RWPE1 (cell line): ENCODE measurements at regions not wholly inside any gene's neighbourhood (a gene's known extent, or its start where the extent isn't known, plus 50 kb on each side); places are given as distances from the start of the nearest gene placed in this dataset.
A peak's percentile ranks its signal among the peaks of the same experiment; 100 is the strongest.

Experiments used
- CTCF ChIA-PET: fragments of 350-600 bp; sonication (Branson Sonifier 250); formaldehyde crosslinking; extraction: SDS; loops from one replicate; lab custom pipeline; 2021; lab: Yijun Ruan, JAX
- POLR2A ChIA-PET: fragments of 400-600 bp; formaldehyde crosslinking; extraction: SDS; loops from one replicate; lab custom pipeline; 2020; ENCODE audit warnings: antibody characterized with exemption; ENCODE audit not compliant: low non-redundant PET; lab: Yijun Ruan, JAX
- DNase-seq: peaks from one replicate; pipeline ENCODE4 v3.0.0; 2012; ENCODE audit warnings: low spot score
- H3K27ac ChIP-seq: fragments of 450-650 bp; 2 replicates; pipeline ENCODE4 v1.5.1; 2017
- CTCF ChIP-seq: fragments of 450-650 bp; conservative IDR thresholded peaks from 2 replicates; pipeline ENCODE4 v1.5.1; 2017; ENCODE audit warnings: low read depth, mild to moderate bottlenecking

DNA sequence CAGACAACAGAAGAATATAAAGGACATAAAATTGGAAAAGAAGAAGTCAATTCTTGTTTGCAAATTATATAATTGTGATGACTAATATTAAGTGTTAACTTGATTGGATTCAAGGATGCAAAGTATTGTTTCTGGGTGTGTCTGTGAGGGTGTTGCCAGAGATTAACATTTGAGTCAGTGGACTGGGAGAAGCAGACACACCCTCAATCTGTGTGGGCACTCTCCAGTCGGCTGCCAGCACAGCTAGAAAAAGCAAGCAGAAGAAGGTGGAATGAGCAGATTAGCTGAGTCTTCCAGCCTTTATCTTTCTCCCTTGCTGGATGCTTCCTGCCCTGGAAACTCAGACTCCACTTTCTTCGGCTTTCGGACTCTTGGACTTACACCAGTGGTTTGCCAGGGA lies 51.7 kb downstream of the UBE2NL start:
- POLR2A ChIA-PET, result no interaction called here
- CTCF ChIA-PET, result no interaction called here
- no peak for TF ChIP-seq CTCF
- DNase-seq, result no peak
- H3K27ac ChIP-seq, result no peak overlapping the region

DNA sequence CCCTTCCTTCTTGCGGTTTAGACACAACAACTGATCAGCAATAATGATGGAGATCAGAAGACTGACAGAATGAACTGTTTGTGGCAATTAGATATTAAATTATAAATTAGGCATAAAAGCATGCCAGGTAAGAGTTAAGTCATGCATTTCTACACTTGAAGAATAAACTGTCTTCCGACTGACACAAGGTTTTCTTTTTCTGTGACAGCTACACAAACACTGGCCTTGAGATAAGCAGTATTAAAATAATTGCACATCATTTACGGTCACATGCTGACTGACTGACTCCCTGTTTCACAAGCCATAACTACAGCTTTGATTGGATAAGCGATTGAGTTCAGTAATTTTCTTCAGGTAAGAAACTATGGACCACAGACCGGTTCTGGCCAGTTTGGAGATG lies 56.2 kb downstream of the UBE2NL start:
- POLR2A ChIA-PET, result no interaction called here
- H3K27ac ChIP-seq, result no peak overlapping the region
- DNase-seq, result no peak
- TF ChIP-seq CTCF, result no peak
- CTCF ChIA-PET, result no interaction called here

DNA sequence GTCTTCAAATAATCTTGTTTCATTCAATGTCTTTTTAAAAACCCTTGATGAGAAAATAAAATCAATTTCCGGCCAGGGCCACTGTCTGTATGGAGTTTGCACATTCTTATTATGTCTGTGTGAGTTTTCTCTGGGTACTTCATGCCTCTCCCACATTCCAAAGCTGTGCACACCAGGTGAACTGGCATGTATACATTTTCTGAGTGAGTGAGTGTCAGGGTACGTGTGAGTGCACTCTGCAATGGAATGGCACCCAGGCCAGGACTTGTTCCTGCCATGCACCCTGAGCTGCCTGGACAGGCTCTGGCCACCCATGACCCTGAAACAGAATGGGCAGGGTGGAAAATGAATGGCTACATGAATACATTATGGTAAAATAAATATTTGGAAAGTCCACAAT lies 61.3 kb downstream of the UBE2NL start:
- no peak for TF ChIP-seq CTCF
- no peak overlapping the region for H3K27ac ChIP-seq
- POLR2A ChIA-PET, result no interaction called here
- CTCF ChIA-PET, result interaction anchor here (0.6 kb wide), 1 partner anchor 661 kb away, joined by 3 read pairs; no protein-coding TSS in a partner anchor
- no peak for DNase-seq

DNA sequence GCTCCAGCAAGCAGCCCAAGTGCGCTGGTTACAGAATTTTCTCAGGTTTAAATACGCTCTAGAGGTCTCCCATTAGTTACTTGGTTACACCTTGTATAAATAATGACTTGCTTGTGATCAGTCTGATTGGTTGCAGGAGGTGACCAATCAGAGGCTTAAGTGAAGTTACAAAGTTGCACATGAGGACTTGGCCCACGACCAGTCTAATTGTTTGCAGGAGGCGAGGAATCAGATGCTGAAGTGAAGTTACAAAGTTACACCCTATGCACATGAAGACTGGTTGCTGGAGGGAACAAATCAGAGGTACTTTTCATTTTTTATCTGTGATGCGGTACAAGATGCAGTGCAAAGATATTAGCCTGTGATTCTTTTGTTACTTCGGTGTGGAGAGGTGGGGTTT lies 80.7 kb downstream of the UBE2NL start:
- no peak overlapping the region for H3K27ac ChIP-seq
- ChIA-PET POLR2A (no interaction called here), CTCF (interaction anchor here (0.6 kb wide), 1 partner anchor 520 kb away, joined by 3 read pairs; no protein-coding TSS in a partner anchor)
- no peak for TF ChIP-seq CTCF
- no peak for DNase-seq

GRCh38 chrX:143988356-143988755 lies 104.5 kb downstream of the UBE2NL start:
- no peak for TF ChIP-seq CTCF
- DNase-seq, result no peak
- H3K27ac ChIP-seq, result no peak overlapping the region
- ChIA-PET CTCF (no interaction called here), POLR2A (no interaction called here)

DNA sequence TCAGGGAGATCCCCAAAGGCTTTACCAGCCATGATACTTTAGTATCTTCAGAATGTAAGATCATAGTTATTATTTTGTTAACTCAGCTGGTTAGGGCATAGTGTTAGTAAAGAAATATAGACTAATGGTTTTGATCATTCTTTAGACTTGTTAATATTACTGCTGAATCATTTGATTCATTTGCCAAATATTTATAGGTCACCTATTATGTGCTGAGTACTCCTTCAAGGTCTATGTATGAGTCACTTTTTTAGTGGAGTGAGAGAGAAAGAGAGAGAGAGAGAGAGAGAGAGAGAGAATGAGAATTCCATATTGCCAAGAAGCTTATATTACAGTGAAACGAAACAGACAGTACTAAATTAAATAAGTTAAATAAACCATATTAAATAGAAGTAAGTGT lies 110.3 kb downstream of the UBE2NL start:
- POLR2A ChIA-PET, result no interaction called here
- CTCF ChIA-PET, result no interaction called here
- H3K27ac ChIP-seq, result no peak overlapping the region
- TF ChIP-seq CTCF, result no peak
- DNase-seq, result peak; percentile 7

DNA sequence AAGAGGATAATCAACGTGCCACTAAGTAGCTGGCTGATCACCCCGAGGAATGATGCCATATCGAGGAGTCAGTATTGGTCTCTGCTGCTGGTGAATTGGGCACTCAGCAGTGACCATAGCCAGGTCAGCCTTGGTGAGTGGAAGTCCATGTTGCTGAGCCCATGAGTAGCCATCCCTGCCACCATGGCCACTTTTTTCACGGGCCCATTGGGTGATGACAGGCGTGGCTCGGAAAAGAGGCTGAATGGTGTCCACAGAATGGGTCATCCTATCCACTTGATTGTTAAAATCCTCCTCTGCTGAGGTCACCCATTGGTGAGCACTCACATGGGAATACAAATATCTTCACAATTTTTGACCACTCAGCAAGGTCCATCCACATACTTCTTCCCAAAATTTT lies 114.4 kb downstream of the UBE2NL start:
- ChIA-PET CTCF (no interaction called here), POLR2A (no interaction called here)
- TF ChIP-seq CTCF, result no peak
- no peak overlapping the region for H3K27ac ChIP-seq
- no peak for DNase-seq
